HG03135 (cell line): ENCODE measurements at regions not wholly inside any gene's neighbourhood (a gene's known extent, or its start where the extent isn't known, plus 50 kb on each side); places are given as distances from the start of the nearest gene placed in this dataset.

Experiments
- ATAC-seq: cut with Tn5 transposase; IDR thresholded peaks from one replicate; pipeline ENCODE4 v1.9.1; 2021; ENCODE audit warnings: mild to moderate bottlenecking, moderate library complexity; ENCODE audit not compliant: unreplicated experiment

DNA sequence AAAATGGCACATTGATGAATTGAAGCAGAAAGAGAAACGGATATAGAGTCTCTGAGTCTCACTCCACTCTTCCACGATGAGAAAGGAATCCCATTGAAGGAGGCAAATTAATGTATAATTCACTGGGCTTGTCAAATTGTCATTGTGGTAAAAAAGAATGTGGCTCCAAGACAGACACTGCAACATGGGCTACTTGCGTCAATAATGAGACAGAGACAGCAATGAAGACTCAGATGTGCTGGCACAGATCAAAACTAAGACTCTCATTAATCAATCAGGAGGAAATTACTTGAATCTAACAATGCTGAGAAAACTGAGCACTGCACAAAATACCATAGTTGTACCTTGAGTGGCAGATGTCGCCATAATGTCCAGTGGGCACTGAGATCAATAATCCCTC lies 1485.5 kb downstream of the TECRL start:
- no peak for ATAC-seq

DNA sequence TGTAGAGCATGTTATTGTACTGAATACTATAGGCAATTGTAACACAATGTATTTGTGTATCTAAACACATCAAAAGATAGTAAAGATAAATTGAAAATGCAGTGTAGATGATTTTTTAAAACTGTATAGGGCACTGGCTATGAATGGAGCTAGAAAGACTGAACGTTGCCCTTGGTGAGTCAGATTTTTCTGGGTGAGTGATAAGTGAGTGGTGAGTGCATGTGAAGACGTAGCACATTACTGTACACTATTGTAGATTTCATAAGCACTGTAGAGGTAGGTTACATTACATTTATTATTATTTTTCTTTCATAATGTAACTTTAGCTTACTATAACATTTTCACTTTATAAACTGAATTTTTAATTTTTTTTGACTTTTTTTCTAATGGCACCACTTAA lies 1491.6 kb downstream of the TECRL start:
- no peak for ATAC-seq

- no peak for ATAC-seq
Measured at GRCh38 chr4:62914758-62915157, 1494.5 kb downstream of the TECRL start.

- no peak for ATAC-seq
Measured at GRCh38 chr4:62913065-62913464, 1496.2 kb downstream of the TECRL start.

DNA sequence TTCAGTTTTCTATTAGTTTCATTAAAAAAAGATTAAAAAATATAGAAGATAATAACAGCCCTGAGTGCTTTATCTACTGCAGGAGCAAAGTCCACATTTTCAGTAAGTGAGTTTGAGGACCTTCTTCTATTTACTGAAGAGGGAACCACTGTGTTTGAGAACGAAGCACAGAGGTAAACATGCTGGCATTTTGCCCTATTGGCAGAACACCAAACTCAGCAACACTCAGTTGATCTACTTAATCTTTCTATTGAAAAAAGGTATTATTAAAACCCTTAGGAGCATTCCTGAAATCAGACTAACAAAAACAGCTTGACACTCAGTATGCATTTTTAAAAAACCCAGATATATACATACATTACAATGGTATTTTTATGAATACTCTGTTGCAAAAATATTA lies 1496.7 kb downstream of the TECRL start:
- no peak for ATAC-seq

DNA sequence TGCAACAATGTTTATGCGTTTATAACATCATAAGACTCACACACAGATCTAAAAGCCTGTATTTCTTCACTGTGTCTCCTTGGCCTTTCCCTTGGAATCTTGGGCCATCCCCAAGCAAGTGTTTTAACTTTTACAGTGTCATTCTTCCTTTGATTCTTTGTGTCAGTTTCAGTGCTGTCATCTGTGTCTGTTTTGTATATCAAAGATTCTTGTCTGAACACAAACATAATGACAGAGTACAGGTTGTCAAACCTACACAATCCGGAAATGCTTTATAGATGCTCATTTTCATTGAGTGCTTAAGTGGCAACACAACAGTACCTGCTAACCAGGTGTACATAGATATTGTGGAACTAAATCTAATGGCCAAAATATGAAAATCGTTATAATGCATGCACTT lies 1500.0 kb downstream of the TECRL start:
- ATAC-seq, result no peak

DNA sequence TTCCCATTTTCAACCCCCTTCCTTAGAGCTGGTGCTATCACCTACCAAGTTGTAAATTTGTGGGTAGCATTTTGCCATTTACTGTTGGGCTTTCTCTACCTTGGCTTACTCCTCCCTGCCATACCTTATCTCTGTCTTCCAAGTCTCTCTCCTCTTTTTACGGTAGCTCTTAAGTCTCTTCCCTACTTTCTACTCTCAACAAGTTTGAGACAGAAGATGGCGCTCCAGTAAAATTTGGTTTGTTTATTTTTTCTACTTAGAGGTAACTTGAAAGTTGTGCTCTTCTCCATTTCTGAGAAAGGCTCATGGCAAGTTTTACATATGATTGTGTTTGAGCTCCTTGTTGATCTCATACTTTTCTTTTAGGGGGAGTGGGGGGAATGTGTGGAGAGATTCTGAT lies 1508.1 kb downstream of the TECRL start:
- ATAC-seq, result no peak

DNA sequence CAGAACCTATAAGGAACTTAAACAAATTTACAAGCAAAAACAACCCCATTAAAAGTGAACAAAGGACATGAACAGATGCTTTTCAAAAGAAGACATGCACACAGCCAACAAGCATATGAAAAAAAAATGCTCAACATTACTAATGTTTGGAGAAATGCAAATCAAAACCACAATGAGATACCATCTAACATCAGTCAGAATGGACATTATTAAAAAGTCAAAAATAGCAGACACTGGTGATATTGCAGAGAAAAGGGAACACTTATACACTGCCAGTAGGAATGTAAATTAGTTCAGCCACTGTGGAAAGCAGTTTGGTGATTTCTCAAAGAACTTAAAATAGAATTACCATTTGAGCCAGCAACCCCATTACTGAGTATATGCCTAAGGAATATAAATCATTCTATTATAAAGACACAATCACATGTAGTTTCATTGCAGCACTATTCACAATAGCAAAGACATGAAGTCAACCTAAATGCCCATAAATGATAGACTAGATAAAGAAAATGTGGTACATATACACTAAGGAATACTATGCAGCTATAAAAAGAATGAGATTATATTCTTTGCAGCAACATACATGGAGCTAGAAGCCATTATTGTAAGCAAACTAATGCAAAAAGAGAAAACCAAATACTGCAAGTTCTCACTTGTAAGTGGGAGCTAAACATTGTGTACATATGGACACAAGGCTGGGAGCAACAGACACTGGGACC lies 1509.4 kb downstream of the TECRL start:
- no peak for ATAC-seq

DNA sequence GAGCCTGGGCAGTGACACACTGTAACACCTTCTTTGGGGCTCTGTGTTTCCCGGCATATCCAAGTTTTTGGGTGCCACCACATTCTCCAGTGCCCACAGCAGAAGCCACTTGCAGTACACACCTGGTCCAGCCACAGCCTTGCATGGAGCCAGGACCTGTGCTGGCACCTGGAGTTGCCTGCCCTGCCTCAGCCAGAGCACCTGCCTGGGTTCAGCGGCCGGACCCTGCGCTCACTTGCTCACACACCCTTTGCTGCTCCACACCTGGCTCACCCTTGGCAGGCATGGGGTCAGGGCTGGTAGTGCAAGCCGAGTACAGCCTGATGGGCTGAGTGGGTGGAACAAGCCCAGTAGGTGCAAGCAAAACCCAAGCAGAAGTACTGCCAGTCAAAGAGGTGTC lies 1511.1 kb downstream of the TECRL start:
- ATAC-seq, result no peak

DNA sequence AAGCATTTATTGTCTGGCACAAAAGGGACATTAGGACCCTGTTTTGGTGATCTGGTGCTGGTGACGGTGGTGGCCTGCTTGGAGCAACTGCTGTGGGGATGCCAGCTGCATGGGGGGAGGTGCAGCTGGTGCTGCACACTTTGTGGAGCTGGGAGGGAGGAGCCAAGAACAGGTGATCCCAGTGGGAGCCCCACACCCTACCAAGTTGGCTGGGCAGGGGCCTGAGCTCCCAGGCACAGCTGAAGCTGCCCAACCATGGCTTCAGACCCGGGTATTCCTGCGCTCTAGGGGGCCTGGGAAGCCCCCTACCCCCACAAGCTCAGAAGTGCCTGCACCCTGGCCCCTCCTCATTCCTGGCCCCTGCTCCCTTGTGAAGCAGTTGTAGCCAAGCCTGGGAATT lies 1512.5 kb downstream of the TECRL start:
- ATAC-seq, result no peak

- no peak for ATAC-seq
Measured at GRCh38 chr4:62881901-62882300, 1527.3 kb downstream of the TECRL start.

DNA sequence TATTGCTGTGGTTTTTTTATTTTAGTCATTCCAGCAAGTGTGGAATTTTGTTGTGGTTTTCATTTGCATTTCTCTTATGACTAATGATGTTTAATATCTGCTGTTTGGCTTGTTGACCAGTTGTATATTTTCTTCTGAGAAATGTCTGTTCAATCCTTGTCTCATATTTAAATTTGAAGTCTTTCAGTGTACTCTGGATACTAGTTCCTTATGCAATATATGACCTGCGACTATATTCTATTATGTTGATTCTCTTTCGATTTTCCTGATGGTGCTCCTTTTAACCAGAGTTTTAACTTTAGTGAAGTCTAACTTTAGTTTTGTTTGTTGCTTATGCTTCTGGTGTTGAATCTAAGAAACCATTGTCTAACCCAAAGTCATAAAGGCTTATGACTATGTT lies 1528.0 kb downstream of the TECRL start:
- no peak for ATAC-seq

GRCh38 chr4:62872856-62873255 lies 1536.4 kb downstream of the TECRL start:
- no peak for ATAC-seq

DNA sequence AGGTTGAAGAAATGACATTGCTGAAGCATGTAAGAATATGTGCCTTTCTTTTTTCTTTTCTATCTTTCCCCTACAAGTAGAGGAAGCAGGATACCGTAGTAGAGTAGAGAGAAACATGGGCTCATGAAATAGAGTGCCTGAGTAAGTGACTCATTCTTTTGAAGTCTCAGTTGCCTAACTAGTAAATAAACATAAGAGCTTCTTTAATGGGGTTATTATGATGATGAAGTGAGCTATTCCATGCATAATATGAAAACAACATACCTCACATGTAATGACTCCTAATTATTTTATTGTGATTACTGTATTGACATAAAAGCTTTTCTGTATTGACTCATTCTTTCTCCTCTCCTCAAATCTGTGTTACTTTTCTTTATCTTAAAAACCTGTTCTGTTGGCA lies 1538.2 kb downstream of the TECRL start:
- no peak for ATAC-seq

- no peak for ATAC-seq
Measured at GRCh38 chr4:62870451-62870850, 1538.8 kb downstream of the TECRL start.

- ATAC-seq, result no peak
Measured at GRCh38 chr4:62865261-62865660, 1544.0 kb downstream of the TECRL start.

GRCh38 chr4:62849696-62850095 lies 1559.6 kb downstream of the TECRL start:
- no peak for ATAC-seq

- no peak for ATAC-seq
Measured at GRCh38 chr4:62835631-62836030, 1573.6 kb downstream of the TECRL start.

DNA sequence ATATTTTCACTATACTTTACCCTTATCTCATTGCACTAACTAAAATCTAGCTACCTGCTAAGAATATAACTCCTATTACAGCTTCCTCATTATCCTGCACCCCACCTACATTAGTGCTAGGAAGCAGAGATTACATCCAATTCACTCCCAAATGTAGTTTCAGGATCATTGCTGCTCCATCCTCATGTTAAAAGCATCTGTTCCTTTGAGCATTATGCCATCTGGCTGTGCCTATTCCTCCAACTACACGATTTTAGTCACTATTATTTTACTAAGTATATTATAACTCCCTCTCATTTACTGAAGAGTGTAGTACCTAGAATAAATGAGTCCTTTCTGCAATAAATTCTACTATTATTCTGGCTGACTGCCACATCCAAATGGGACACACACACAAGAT lies 1586.9 kb downstream of the TECRL start:
- ATAC-seq, result no peak

DNA sequence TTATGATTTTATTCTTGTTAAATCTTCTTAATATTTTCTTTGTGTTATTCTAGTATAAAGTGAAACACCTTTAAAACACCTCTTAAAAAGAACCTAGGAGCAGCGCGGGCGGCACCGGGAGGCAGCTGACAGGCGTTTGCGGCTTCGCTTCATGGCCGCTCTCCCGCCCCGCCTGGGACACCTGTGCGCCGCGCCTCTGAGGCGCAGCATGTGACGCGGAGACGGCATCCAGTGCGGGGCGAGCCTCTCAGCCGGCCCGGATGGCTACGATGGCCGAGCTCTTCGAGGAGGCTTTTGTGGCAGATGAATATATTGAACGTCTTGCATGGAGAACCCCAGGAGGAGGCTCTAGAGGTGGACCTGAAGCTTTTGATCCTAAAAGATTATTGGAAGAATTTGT lies 1592.7 kb downstream of the TECRL start:
- no peak for ATAC-seq

DNA sequence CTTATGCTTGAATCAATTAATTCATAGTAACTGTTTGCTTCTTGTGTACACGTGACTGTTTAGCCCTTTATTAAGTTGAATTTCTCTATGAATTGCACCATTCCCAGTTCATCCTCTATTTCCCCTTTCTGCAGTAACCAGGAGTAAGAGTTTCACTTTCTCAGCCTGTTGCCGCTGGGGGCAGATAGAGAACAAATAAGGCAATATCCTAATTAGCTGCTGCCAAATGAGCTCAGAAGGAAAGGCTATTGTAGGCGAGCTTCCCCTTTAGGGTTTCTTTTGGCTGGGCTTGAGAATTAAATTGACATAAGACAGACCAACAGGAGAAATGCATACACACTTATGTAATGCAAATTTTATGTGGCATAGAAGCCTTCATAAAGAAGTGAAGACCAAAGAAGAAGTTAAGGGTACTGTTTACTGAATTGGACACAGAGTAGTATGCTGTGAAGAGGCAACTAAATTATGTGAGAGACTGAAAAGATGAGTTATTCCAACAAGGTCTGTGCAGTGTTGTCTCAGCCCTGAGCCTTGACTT lies 1594.7 kb downstream of the TECRL start:
- no peak for ATAC-seq

DNA sequence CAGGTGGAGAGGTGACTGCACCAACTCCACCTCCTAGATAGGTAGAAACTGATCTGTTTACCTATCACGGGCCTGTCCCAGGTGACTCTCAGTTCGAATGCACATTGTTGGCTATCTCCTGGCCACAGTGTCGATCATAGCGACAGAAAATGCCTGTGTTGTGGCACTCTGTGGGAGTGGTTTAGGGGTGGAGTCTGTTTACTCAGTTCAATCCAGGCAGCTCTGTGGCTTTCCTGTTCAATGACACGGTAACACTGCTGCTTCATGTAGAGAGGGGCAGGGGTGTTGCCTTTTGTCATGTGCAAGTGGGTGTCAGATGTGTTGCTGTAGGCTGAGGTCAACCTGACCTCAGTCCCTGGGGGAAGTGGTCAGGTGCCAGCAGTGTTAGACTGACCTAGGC lies 1602.4 kb downstream of the TECRL start:
- ATAC-seq, result no peak

DNA sequence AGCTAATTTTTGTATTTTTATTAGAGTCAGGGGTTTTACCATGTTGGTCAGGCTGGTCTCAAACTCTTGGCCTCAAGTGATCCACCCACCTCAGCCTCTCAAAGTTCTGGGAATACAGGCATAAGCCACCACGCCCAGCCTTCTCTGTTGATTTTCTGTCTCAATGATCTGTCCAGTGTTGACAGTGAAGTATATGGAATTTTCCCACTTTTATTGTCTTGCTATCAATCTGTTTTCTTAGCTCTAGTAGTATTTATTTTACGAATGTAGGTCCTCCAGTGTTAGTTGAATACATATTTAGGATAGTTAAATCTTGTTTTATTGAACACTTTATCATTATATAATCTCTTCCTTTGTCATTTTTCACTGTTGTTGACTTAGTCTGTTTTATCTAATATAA lies 1603.9 kb downstream of the ADGRL3 start:
- no peak for ATAC-seq
